HCT116 (cell line): ENCODE measurements at regions not wholly inside any gene's neighbourhood (a gene's known extent, or its start where the extent isn't known, plus 50 kb on each side); places are given as distances from the start of the nearest gene placed in this dataset.

Experiments
- ATAC-seq: fragments of 200-7000 bp; cut with Tn5 transposase; 2 replicates; pipeline ENCODE4 v1.9.1; 2020; ENCODE audit warnings: mild to moderate bottlenecking, moderate library complexity
- BruUV-seq: library from RNA; stranded (reverse); fragments of 400-500 nt; replicated peaks from 2 replicates; lab custom pipeline; 2021; lab: Mats Ljungman, UMichigan
- CTCF ChIA-PET: fragments of 300-600 bp; sonication (Branson Sonifier 250); formaldehyde crosslinking; loops from one replicate; lab custom pipeline; 2021; ENCODE audit warnings: antibody characterized with exemption; lab: Charles Lee
- POLR2A ChIA-PET: fragments of 300-600, 350-600 bp; sonication (Branson Sonifier 250); formaldehyde crosslinking; loops from one replicate; lab custom pipeline; 2021; ENCODE audit warnings: antibody characterized with exemption; lab: Charles Lee
- RAD21 ChIA-PET, 2 experiments: fragments of 300-600 bp; sonication (Branson Sonifier 250); formaldehyde crosslinking; loops; one replicate each; lab custom pipeline; 2023; ENCODE audit warnings: low total read pairs in 2 of 2; ENCODE audit not compliant: uncharacterized antibody in 2 of 2, unreplicated experiment in 2 of 2, low non-redundant PET in 1 of 2; lab: Charles Lee
- DNase-seq: peaks from one replicate; pipeline ENCODE4 v3.0.0-alpha.2; 2010; ENCODE audit warnings: low read depth, low spot score
- H2AFZ ChIP-seq: fragments of 200-600 bp; shearing (Covaris generic), sonication (generic); 2 replicates; pipeline ENCODE4 v1.6.1; 2017; ENCODE audit warnings: low read depth, mixed run types, mixed read lengths, antibody characterized with exemption, low read length; ENCODE audit not compliant: poor library complexity, severe bottlenecking
- H3K27ac ChIP-seq: 2 replicates; pipeline ENCODE4 v1.5.1; 2012; ENCODE audit warnings: low read depth, low read length
- H3K27me3 ChIP-seq: fragments of 200-600 bp; sonication (generic); 2 replicates; pipeline ENCODE4 v1.6.1; 2016; ENCODE audit warnings: mixed run types, low read length, mixed read lengths; ENCODE audit not compliant: insufficient read depth
- H3K36me3 ChIP-seq, 2 experiments: fragments of 200-500 bp in 1 of 2; fragments of 200-600 bp in 1 of 2; sonication (Bioruptor generic) in 1 of 2; sonication (generic) in 1 of 2; 2 replicates each; pipeline versions ENCODE4 v1.5.1 to v1.6.1; 2014 to 2016; ENCODE audit warnings: low read length in 2 of 2, inconsistent platforms in 1 of 2, mixed read lengths in 1 of 2, mixed run types in 1 of 2; ENCODE audit not compliant: insufficient read depth in 2 of 2, control insufficient read depth in 1 of 2
- H3K4me1 ChIP-seq, 2 experiments: fragments of 200-600 bp in 1 of 2; sonication (generic) in 1 of 2; 2 replicates each; pipeline versions ENCODE4 v1.5.1 to v1.6.1; 2012 to 2017; ENCODE audit warnings: low read length in 2 of 2, inconsistent platforms in 1 of 2, mild to moderate bottlenecking in 1 of 2, mixed read lengths in 1 of 2, mixed run types in 1 of 2, moderate library complexity in 1 of 2; ENCODE audit not compliant: insufficient read depth in 2 of 2, control insufficient read depth in 1 of 2
- H3K4me2 ChIP-seq: fragments of 200-600 bp; sonication (generic); 2 replicates; pipeline ENCODE4 v1.6.1; 2017; ENCODE audit warnings: mixed run types, low read length, mixed read lengths
- H3K4me3 ChIP-seq, 2 experiments: fragments of 200-600 bp in 1 of 2; sonication (generic) in 1 of 2; replicated peaks in 1 of 2; 2 replicates each; pipeline ENCODE4 v1.5.1; 2011 to 2016; ENCODE audit warnings: low read length in 2 of 2, control low read depth in 1 of 2, low read depth in 1 of 2, mild to moderate bottlenecking in 1 of 2, mixed read lengths in 1 of 2, mixed run types in 1 of 2
- H3K79me2 ChIP-seq: fragments of 200-600 bp; sonication (generic); 2 replicates; pipeline ENCODE4 v1.6.1; 2017; ENCODE audit warnings: mild to moderate bottlenecking, mixed run types, low read length, moderate library complexity, mixed read lengths; ENCODE audit not compliant: insufficient read depth
- H3K9ac ChIP-seq: fragments of 200-600 bp; sonication (generic); 2 replicates; pipeline ENCODE4 v1.6.1; 2016; ENCODE audit warnings: low read length, mixed read lengths
- H3K9me2 ChIP-seq: fragments of 200-600 bp; sonication (generic), shearing (Covaris generic); 2 replicates; pipeline ENCODE4 v1.6.1; 2017; ENCODE audit warnings: mixed run types, mild to moderate bottlenecking, moderate library complexity; ENCODE audit not compliant: insufficient read depth
- H3K9me3 ChIP-seq, 2 experiments: fragments of 200-500 bp in 1 of 2; fragments of 200-600 bp in 1 of 2; sonication (Bioruptor generic) in 1 of 2; sonication (generic) in 1 of 2; 2 replicates each; pipeline ENCODE4 v1.6.1; 2014 to 2017; ENCODE audit warnings: low read length in 2 of 2, mixed read lengths in 2 of 2, inconsistent platforms in 1 of 2, low read depth in 1 of 2, mild to moderate bottlenecking in 1 of 2, mixed run types in 1 of 2, moderate library complexity in 1 of 2; ENCODE audit not compliant: control insufficient read depth in 1 of 2, insufficient read depth in 1 of 2
- H4K20me1 ChIP-seq: fragments of 200-600 bp; sonication (generic), shearing (Covaris generic); 2 replicates; pipeline ENCODE4 v1.6.1; 2017; ENCODE audit warnings: mixed run types, mild to moderate bottlenecking, moderate library complexity; ENCODE audit not compliant: insufficient read depth
- CBX3 ChIP-seq: IDR thresholded peaks from 2 replicates; pipeline ENCODE4 v1.6.1; 2012; ENCODE audit warnings: low read depth
- CEBPB ChIP-seq: IDR thresholded peaks from 2 replicates; pipeline ENCODE4 v1.6.1; 2012; ENCODE audit warnings: low read depth
- EZH2 ChIP-seq: fragments of 200-600 bp; sonication (generic); IDR thresholded peaks from 2 replicates; pipeline ENCODE4 v1.6.1; 2017; ENCODE audit warnings: antibody characterized with exemption, mixed run types
- EZH2phosphoT487 ChIP-seq: fragments of 200-600 bp; IDR thresholded peaks from 2 replicates; pipeline ENCODE4 v1.6.1; 2018; ENCODE audit warnings: antibody characterized with exemption, borderline replicate concordance
- FOSL1 ChIP-seq: IDR thresholded peaks from 2 replicates; pipeline ENCODE4 v1.6.1; 2012; ENCODE audit warnings: low read depth
- JUND ChIP-seq: IDR thresholded peaks from 2 replicates; pipeline ENCODE4 v1.6.1; 2012
- POLR2A ChIP-seq: IDR thresholded peaks from 2 replicates; pipeline ENCODE4 v1.7.0; 2011; ENCODE audit warnings: borderline replicate concordance; ENCODE audit not compliant: insufficient read depth, insufficient read length; ENCODE audit errors: extremely low read depth
- POLR2AphosphoS5 ChIP-seq: IDR thresholded peaks from 2 replicates; pipeline ENCODE4 v1.6.1; 2011; ENCODE audit warnings: mild to moderate bottlenecking, low read depth, low read length, moderate library complexity
- RAD21 ChIP-seq: IDR thresholded peaks from 2 replicates; pipeline ENCODE4 v1.6.1; 2012; ENCODE audit warnings: low read depth, mild to moderate bottlenecking
- SIN3A ChIP-seq: IDR thresholded peaks from 2 replicates; pipeline ENCODE4 v1.6.1; 2012; ENCODE audit warnings: low read depth
- SP1 ChIP-seq: IDR thresholded peaks from 2 replicates; pipeline ENCODE4 v1.6.1; 2012; ENCODE audit warnings: low read depth
- TCF7L2 ChIP-seq: IDR thresholded peaks from 2 replicates; pipeline ENCODE4 v1.7.0; 2011; ENCODE audit warnings: borderline replicate concordance, inconsistent platforms; ENCODE audit not compliant: insufficient read depth, insufficient read length; ENCODE audit errors: extremely low read depth
- YY1 ChIP-seq: IDR thresholded peaks from 2 replicates; pipeline ENCODE4 v1.6.1; 2011; ENCODE audit warnings: low read length, low read depth, moderate library complexity, mild to moderate bottlenecking; ENCODE audit not compliant: insufficient replicate concordance; ENCODE audit errors: extremely low read depth
- ZNF274 ChIP-seq: fragments of 200-500 bp; sonication (Bioruptor generic); IDR thresholded peaks from 2 replicates; pipeline ENCODE4 v1.6.1; 2014; ENCODE audit warnings: mild to moderate bottlenecking, low read depth, low read length, inconsistent platforms
- intact Hi-C: fragments of 100-400 bp; cut with micrococcal nuclease; formaldehyde crosslinking; loops from 2 replicates; pipeline ENCODE4 v1.10.0; 2022
- TF ChIP-seq, protein P1 (sequence below): IDR thresholded peaks from 2 replicates; pipeline ENCODE4 v1.6.1; 2011; ENCODE audit warnings: mild to moderate bottlenecking, low read length, moderate library complexity; ENCODE audit not compliant: insufficient replicate concordance; ENCODE audit errors: extremely low read depth
- TF ChIP-seq, protein P2 (sequence below), 3 experiments: fragments of 200-600 bp in 1 of 3; sonication (generic) in 1 of 3; IDR thresholded peaks in 2 of 3; conservative IDR thresholded peaks in 1 of 3; 2 replicates each; pipeline ENCODE4 v1.5.1; 2012 to 2017; ENCODE audit warnings: low read depth in 2 of 3, low read length in 2 of 3, antibody characterized with exemption in 1 of 3, borderline replicate concordance in 1 of 3, control low read depth in 1 of 3, mild to moderate bottlenecking in 1 of 3, mixed read lengths in 1 of 3, mixed run types in 1 of 3, moderate library complexity in 1 of 3; ENCODE audit not compliant: insufficient read depth in 1 of 3

DNA sequence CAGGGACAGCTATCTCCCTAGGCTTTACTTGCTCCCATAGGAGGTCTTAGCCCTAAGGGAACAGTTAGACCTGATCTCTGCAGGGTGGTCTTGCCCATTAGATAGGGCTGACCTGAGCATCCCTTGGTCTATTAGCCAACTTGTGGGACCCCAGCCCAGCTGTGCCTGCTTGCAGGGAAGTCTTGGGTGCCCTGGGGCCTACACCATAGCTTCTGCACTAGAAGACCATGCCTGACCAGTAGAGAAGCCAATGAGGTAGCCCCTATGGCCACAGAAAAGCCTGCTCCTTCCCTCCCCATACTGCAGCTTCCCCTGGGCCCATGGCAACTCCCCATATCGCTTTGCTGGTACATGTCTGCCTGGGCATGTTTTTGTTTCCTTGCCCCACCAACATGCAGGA lies 1049.1 kb downstream of the TRHDE start:
- no peaks in the 10 kb centered on the region for H3K4me1 ChIP-seq
- H2AFZ ChIP-seq, result no peak overlapping the region
- TF ChIP-seq ZNF274, result no peak
- TF ChIP-seq SIN3A, result no peak
- no peak for TF ChIP-seq EZH2
- TF ChIP-seq POLR2AphosphoS5, result no peak
- TF ChIP-seq CBX3, result no peak
- no peak for TF ChIP-seq CEBPB
- TF ChIP-seq RAD21, result no peak
- TF ChIP-seq, protein P1, sequence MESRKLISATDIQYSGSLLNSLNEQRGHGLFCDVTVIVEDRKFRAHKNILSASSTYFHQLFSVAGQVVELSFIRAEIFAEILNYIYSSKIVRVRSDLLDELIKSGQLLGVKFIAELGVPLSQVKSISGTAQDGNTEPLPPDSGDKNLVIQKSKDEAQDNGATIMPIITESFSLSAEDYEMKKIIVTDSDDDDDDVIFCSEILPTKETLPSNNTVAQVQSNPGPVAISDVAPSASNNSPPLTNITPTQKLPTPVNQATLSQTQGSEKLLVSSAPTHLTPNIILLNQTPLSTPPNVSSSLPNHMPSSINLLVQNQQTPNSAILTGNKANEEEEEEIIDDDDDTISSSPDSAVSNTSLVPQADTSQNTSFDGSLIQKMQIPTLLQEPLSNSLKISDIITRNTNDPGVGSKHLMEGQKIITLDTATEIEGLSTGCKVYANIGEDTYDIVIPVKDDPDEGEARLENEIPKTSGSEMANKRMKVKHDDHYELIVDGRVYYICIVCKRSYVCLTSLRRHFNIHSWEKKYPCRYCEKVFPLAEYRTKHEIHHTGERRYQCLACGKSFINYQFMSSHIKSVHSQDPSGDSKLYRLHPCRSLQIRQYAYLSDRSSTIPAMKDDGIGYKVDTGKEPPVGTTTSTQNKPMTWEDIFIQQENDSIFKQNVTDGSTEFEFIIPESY, result no peak
- TF ChIP-seq, all 23 proteins: peak for 0
- Histone ChIP-seq H3K9me2 (no peaks in the 10 kb centered on the region), H3K9me3 (no peaks in the 10 kb centered on the region), H3K79me2 (no peaks in the 10 kb centered on the region), H3K9ac (no peak overlapping the region), H3K27ac (no peak overlapping the region), H3K4me3 (no peak overlapping the region), H3K27me3 (no peaks in the 10 kb centered on the region), H4K20me1 (no peaks in the 10 kb centered on the region), H3K36me3 (no peaks in the 10 kb centered on the region), H3K4me2 (no peak overlapping the region)
- ChIA-PET RAD21 (no interaction called here), CTCF (no interaction called here), POLR2A (no interaction called here)
- intact Hi-C loops, result no loop called here
- BruUV-seq, result no TSS peak
- DNase-seq (no peak), ATAC-seq (no peak)

DNA sequence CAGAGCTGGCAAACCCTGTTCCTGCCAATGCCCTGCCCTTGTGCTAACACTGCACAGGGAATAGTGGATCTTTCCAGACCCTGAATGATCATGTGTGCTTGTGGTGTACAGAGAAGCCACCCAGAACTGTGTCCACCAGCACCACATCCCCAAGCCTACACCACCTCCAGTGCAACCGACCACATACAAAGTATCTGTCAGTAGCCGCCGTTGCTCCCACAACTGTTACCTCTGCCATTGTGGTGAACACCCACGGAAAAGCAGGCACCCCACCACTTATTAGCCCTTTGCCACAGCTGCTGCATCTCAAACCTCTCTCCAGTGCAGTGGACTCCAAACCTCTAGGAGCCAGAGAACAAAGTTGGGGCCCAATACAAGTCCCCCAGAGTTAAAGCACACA lies 1049.6 kb downstream of the TRHDE start:
- POLR2A ChIA-PET, result no interaction called here
- H3K9ac ChIP-seq, result no peak overlapping the region
- H3K27ac ChIP-seq, result no peak overlapping the region
- H3K9me3 ChIP-seq, result no peaks in the 10 kb centered on the region
- no peak overlapping the region for H3K4me3 ChIP-seq
- H3K36me3 ChIP-seq, result no peaks in the 10 kb centered on the region
- H3K79me2 ChIP-seq, result no peaks in the 10 kb centered on the region
- no peaks in the 10 kb centered on the region for H3K4me1 ChIP-seq
- no peak overlapping the region for H3K4me2 ChIP-seq
- intact Hi-C loops, result no loop called here
- BruUV-seq, result no TSS peak
- no peaks in the 10 kb centered on the region for H4K20me1 ChIP-seq
- DNase-seq, result no peak
- H3K9me2 ChIP-seq, result no peaks in the 10 kb centered on the region
- CTCF ChIA-PET, result no interaction called here
- no peaks in the 10 kb centered on the region for H3K27me3 ChIP-seq
- no peak for ATAC-seq
- RAD21 ChIA-PET, result no interaction called here
- H2AFZ ChIP-seq, result no peak overlapping the region
- TF ChIP-seq TCF7L2 (no peak), EZH2 (no peak), POLR2A (no peak), JUND (no peak), SP1 (no peak), EZH2phosphoT487 (no peak), YY1 (no peak), FOSL1 (no peak)
- TF ChIP-seq, protein P2, sequence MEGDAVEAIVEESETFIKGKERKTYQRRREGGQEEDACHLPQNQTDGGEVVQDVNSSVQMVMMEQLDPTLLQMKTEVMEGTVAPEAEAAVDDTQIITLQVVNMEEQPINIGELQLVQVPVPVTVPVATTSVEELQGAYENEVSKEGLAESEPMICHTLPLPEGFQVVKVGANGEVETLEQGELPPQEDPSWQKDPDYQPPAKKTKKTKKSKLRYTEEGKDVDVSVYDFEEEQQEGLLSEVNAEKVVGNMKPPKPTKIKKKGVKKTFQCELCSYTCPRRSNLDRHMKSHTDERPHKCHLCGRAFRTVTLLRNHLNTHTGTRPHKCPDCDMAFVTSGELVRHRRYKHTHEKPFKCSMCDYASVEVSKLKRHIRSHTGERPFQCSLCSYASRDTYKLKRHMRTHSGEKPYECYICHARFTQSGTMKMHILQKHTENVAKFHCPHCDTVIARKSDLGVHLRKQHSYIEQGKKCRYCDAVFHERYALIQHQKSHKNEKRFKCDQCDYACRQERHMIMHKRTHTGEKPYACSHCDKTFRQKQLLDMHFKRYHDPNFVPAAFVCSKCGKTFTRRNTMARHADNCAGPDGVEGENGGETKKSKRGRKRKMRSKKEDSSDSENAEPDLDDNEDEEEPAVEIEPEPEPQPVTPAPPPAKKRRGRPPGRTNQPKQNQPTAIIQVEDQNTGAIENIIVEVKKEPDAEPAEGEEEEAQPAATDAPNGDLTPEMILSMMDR (IDR thresholded peaks at IDR 0.05 in 2 of 3, conservative IDR thresholded peaks at IDR 0.05 in 1 of 3; ENCODE audit: borderline replicate concordance in 1 of 3, insufficient read depth in 1 of 3, low read depth in 2 of 3, low read length in 2 of 3), result no peak
- TF ChIP-seq, protein P1, result no peak
